NCI-H187 (cell line): ENCODE measurements at regions not wholly inside any gene's neighbourhood (a gene's known extent, or its start where the extent isn't known, plus 50 kb on each side); places are given as distances from the start of the nearest gene placed in this dataset.
"Not testable (repeated sequence)": the region's sequence is repeated elsewhere in the genome, so short reads cannot be mapped to it uniquely, and the experiment has no call there.

Experiments
- DNase-seq, 2 experiments: peaks; one replicate each; lab custom pipeline; 2025; lab: John Stamatoyannopoulos, UW

DNA sequence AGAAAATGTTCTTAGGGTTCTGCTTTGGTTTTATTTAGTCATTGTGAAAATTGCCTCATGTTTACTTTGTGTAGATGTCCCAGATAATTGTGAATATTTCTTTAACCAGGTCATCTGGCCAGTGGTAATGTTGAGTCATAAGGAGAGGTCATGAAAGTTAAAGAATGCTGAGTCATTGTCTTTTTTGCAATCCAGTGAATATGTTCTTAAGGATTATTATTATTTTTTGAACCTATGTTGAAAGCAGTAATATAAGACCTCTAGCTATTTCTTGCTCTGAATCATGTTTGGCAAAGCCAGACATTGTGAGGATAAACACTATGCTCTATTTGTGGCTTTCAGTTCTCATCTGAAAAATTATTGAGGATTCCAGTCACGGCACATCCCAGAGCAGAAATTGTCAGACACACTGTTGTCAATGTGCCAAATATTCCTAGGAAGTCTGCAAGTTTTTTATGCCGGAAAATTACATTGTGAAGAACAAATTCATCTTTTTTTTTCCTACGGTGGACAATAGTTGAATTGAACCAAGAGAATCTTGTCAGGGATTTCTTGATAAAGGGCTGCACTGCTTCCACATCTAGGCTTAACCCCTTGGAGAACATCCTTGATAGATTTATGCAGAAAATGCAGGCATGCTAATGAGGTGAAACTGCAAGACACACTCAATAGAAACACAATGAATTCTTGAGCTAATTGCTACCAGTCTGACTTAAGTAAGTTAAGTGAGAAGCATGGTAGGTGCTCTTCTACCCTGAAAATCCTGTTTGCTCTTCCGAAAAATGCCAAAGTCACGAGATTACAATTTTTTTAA, 369.6 kb downstream of the ATP23 start:
- DNase-seq = no peak

DNA sequence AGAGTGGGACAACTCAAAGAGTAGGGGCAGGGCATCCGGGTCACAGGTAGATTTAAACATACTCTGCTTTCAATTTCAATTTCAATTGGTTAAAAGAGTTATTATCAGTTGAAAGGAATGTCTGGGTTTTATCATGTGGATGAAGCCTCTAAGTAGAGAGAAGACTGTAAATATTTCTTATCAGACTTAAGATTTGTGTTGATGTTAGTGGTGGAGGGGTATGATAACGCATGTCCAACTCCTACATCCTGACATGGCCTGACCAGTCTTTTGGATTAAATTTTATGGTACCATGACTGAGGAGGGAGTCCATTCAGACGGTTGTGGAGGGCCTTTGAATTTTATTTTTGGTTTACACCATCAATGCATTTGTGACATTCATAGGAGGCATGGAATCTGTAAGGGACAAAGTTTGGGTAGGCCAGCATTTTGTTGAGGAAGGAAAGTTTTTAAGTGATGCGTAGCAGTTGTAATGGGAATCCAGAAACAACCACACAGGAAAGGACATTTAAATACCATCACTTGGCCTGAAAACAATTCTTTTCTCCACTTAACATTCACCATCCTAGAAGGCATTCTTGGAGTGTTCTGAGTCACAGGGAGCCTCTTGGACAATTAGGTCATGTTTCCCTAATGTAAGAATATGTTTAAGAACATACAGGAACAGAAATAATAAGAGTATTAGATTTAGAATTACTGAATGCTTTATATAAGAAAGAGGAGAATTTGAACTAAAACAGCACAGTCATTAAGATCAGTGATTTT, 371.9 kb downstream of the ATP23 start:
- DNase-seq = no peak

DNA sequence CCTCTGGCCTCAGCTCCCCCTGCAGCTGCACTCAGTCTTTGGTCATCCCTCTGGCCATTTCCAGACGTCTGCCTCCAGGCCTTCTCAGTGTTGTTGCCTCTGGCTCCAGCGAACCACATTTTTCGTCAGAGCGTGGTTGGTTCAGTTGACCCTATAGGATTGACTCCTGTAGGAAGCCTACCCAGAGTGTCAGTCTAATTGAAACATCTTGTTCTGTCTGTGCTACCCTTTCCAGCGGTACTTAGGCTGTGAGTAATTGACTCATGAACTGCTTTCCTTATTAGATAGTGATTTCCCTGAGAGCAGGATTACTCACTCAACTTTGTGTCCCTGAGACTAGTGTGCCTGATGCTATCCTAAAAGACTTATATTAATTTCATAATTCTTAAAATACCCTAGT, 373.2 kb downstream of the ATP23 start:
- no peak for DNase-seq

DNA sequence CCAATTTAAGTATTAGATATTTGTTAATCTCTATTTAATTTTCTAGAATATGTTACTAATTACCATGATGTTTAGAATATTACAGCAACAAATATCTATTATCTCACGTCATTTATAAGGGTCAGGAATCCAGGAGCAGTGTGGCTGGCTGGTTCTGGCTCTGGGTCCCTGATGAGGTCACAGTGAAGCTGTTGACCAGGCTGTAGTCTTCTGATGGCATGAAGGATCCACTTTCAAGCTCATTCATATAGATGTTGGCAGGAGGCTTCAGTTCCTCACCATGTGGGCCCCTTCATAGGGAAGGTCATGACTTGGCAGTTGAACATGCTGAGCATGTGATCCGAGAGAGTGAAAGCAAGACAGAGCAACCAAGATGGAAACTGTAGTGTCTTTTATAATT, 375.6 kb downstream of the ATP23 start:
- no peak for DNase-seq

DNA sequence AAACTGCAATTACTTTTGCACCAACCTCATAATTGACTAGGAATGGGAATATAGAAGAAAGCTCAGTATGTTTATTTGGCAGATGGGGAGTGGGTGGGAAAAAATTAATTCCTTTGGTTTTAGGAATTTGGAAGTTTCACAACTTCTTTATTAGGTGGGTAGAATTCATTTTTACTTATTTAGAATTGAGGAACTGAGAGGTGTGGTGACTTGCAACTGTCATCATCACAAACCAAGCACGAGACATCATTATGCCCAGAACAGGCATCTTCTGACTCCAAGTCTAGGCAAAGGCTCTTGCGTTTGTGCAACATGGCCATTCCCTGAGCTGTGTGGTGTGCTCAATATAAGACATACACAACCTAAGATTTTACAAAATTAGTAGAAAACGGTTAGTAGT, 380.0 kb downstream of the ATP23 start:
- DNase-seq = no peak

DNA sequence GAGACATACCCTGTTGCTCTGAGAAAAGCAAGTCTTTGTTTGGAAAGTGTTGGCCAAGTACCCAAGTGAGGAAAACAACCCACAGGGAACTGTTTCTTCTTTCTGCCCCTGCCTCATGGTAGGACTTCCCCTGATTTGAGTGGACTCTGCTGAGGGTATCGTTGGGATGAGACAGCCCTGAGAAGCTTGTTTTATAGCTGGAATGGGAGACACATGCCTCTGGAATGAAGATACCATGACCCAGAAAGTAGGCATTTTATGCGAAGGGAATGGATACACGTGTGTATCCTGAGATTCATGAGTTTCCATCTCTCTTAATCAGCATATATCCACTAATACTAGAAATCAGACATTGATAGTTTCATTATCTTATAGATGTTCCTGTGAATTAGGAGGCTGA, 382.3 kb downstream of the ATP23 start:
- no peak for DNase-seq

DNA sequence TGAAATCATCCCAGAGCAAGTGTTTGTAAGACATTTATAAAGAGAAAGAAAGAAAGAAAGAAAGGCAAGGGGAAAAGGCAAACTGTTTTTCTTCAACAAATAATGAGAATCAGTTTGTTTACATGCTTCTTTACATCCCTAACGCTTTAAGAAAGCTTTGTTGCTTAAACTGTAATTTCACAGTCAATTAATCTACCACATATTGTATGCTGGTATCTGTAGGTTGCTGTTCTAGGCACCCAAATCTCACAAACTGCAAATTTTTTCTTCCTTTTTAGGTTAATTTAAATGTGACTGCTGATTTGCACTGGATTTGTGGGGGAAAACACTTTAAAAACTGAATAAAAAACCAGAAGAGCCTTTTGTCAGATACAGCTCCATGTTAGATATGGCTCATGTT, 384.2 kb downstream of the ATP23 start:
- no peak for DNase-seq

DNA sequence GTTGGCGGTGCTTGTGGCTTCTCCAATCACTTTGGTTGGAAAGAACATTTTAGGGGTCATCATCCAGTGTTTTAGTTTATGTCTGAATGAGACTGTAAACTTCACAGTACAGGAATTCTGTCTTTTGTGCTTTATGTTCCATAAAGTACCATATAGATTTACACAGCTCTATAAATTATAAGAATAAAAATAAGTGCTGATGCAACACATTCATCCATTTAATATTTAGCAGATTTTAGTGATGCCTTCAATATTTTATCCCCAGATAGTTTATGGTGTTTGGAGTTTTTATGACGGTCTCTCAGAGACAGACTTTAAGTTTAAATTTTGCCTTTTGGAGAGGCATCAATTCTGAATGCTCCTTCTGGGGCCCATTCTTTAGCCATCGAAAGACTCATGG, 385.2 kb downstream of the ATP23 start:
- DNase-seq = no peak

DNA sequence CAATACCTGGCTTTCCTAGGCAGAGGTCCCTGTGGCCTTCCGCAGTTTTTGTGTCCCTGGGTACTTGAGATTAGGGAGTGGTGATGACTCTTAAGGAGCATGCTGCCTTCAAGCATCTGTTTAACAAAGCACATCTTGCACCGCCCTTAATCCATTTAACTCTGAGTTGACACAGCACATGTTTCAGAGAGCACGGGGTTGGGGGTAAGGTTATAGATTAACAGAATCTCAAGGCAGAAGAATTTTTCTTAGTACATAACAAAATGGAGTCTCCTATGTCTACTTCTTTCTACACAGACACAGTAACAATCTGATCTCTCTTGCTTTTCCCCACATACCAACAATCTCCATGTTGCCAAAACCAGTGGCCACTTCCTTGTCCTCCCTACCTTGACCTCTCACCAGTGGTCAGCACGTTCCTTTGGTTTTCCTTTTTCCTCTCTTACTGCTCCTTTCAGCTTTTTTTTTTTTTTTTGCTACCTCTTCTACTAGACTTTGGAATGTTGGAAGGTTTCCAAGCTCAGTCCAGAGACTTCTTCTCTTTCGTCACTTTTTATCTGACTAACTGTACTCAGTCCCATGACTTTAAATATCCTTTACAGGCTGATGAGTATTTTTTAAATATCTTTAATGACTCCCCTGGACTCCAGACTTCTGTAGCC, 395.3 kb downstream of the ATP23 start:
- not testable (repeated sequence) for DNase-seq

DNA sequence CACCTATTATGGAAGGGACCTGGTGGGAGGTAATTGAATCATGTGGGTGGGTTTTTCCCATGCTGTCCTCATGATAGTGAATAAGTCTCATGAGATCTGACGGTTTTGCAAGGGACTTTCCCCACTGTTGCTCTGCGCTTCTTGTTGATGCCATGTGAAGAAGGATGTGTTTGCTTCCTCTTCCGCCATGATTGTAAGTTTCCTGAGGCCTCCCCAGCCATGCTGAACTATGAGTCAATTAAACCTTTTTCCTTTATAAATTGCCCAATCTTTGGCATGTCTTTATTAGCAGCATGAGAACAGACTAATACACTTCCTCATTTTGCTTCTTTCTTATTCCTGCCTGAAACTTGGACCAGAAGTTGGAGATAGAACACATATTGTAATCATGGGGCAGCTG, 396.2 kb downstream of the ATP23 start:
- not testable (repeated sequence) for DNase-seq

DNA sequence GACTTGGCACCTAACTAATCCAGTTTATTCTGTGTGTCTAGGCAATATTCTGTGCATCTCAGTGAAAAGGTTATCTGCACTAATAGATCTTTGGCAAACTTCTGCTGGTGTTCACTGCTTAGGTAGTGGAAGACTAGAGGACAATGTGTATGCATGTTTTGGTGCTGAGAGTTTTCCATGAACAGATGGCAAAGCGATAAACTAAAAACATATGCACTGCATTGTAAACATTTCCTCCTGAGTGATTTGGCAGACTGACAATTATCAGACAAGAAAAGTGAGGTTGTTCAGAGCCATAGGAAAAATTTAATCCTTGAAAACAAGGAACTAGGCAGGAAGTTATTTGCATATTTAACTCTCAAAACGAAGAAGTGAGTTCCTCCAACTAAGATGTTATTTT, 400.4 kb downstream of the ATP23 start:
- DNase-seq = no peak

DNA sequence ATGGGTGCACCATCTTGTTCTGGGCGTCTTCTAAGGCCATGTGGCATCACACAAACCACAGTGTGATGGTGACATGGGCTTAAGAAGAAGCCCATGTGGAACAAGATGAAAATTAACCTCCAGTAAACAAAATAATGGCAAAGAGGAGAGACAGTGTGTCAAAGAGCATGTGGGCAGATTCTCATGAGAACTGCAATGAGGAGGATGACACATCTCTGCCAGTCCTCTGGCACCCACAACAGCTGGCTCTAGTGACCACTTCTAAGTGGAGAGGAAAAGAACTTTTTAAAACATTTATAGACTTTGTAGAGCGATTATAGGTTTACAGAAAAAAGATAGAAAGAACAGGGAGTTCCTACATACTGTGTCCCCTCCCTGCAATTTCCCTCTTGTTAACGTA, 401.4 kb downstream of the ATP23 start:
- no peak for DNase-seq

DNA sequence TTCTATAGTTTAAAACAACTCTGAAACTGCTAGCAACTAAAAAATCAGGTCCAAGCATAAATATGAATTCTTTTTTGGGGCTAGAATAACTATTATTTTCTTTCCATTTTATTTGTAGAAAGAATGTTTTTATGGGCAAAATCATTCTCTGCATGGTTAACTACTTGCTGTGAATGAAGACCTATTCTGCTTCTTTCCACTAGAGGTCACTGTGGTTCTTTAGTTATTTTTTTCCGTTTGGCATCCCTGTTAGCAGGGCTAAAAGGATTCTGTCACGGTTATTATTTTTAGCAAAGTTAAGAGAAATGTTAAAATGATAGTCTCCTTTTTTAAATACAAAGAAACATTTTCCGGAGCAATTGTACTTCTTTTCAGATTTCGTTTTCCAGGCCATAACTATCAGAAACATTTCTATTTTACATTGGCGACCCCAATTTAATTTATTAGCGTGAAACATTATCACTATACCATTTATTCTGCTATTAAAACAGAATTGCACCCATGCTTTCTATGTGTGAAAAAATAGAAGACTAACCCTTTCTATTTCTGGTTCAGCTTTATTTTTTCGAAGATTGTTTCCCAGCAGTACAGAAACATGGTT, 404.8 kb downstream of the ATP23 start:
- DNase-seq = no peak

DNA sequence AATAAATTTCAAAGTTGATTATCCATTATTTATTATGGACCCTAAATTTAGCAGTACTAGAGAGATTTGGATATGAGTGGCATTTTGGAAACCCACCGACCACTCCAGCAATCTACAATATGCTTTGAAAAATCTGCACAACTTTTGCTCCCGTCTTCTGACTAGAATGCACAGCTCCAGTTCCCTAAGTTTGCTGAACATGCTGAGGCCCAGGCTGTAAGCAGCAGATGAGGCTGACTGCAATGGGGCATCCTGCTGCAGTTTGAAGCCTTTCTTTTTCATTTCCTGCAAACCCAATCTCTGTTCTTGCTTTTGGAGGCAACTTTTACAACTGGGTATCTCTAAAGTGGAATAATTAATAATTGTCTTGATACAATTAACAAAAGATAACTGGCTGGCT, 405.8 kb downstream of the ATP23 start:
- DNase-seq = no peak

DNA sequence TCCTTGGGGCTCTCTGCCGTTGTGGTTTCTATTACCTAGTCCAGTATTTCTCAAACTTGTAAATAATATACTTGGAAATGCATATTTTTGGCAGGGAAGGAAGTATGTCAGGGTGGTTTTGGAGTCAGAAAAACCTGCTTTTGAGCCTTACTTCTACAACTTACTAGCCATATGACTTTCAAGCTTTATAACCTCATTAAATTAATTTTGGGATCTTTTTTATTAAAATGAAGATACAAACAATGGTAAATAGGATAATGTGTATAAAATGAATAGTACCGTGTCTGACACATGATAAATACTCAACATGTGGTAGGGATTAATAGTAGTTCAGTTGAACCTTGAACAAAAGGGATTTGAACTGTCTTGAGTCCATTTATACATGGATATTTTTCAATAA, 406.3 kb downstream of the ATP23 start:
- no peak for DNase-seq

DNA sequence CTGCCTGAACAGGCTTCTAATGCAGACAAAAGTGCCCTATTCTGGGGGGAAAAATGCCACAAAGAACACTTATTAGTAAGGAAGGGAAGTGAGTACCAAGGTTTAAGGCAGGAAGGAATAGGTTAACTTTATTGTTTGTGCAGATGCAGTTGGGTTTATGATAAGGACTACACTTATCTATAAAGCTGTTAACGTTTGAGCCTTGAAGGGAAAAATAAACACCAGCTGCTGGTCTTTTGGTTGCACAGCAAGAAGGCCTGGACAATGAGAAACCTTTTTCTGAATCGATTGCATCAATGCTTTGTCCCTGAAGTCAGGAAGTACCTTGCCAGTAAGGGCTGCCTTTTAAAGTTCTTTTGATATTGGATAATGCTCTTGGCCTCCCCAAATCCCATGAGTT, 407.8 kb downstream of the ATP23 start:
- no peak for DNase-seq

DNA sequence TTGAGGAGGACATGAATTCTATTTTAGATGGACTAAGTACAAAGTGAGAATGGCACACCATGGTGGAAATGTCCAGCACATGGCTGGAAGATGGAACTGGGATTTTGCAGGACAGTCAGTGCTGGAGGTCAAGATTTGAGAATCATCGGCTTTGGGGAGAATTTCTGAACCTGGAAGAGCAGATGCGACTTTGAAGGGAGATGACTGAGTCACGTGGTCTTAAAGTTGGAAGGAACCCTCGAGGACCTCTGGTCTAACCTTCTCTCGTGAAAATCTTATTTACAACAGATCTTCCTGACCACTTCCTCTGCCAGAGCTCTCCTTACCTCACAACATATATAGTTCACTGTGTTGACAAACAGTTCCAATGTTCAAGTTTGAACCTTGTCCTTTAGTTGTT, 415.4 kb downstream of the ATP23 start:
- no peak for DNase-seq

DNA sequence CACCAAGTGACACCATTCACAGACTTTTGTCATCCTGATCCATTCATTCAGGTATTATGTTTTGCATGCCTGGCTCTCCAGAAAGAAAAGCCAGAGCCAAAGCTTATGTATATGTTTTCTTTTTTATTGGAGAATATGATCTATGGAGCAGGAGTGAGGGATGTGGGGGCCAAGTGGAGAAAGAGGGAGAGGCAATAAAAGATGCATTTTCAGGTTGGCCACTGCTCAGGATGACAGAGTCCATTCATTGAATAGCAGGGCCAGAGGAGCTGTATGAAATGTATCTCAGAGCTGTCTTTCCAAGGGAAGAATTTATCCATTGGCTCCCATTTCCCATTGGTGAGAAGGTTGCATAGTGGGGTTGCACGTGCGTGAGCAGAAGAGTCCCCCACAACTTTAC, 416.1 kb downstream of the ATP23 start:
- DNase-seq = no peak

DNA sequence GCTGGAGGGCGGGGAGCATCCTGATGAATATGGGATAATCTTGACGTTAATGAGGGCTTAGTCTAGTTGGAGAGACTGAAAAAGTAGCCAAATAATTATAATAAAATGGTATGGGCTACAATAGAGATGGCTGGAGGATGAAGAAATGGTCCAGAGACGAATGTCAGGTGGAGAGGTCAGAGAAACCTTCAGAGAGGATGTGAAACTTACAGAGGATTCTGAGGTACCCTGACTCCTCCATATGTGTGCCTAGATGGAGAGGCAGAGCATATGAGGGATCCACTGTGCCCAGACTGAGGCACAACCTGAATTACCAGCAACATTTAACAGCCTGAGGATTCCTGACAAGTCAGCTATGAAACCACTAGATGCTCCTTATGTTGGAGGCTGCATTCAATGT, 417.0 kb downstream of the ATP23 start:
- no peak for DNase-seq

DNA sequence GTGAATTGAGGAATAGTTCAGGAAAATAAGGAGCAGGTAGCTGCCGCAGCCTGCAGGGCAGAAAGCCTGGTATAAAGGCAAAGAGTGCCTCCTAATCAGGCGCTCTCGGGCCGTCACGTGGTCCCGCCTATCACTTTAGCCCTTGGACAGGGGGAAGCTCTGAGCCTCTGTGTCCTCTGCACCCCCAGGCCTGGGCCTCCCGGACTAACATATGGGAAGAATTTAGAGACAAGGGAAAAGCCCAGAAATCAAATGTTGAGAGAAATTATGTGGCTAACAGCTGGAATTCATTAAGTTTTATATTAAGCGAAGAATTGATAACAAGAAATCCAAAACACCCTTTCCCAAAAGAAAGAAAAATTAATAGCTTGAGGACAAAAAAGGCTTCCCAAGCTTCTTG, 417.7 kb downstream of the ATP23 start:
- no peak for DNase-seq

DNA sequence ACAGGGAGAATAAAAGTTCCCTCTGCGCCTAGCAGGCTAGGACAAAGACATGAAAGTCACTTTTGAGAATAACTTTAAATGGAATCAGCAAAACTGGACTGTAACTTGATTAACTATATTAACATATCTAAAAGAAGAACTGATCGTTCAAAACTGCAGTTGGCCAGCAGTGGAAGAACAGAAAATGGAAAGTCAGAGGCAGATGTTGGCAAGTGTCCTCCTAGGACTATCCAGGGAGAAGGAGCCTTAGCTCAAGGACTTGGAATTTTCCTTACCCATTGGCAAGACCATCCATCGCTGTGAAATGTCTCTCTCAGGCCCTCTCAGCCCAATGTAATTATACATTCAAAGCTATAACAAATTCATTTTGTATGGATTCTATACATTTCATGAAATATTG, 419.7 kb downstream of the ATP23 start:
- DNase-seq = no peak

DNA sequence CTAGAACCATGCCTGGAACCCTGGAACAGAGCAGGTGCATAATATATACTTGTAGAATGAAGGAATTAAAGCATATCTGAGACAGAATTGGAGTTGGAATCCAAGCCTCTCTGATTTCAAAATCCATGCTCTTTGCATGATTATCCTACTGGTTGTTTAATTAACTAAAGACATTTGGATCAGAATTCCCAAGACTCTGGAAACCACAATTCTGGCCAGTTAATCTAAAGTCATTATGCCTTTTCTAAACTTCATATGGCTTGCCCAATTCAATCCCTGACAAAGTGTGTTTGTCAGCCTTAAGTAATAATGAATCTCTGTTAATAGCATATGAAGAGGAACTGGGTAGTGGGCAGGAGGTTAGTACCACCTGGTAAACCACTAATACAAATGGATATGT, 422.6 kb downstream of the ATP23 start:
- no peak for DNase-seq
